RWPE2 (cell line): ENCODE measurements at regions not wholly inside any gene's neighbourhood (a gene's known extent, or its start where the extent isn't known, plus 50 kb on each side); places are given as distances from the start of the nearest gene placed in this dataset.

Experiments
- ATAC-seq: fragments of 200-7000 bp; cut with Tn5 transposase; 3 replicates; pipeline ENCODE4 v1.9.1; 2021; ENCODE audit warnings: low read depth
- DNase-seq: peaks from one replicate; pipeline ENCODE4 v3.0.0-alpha.2; 2020; ENCODE audit warnings: low spot score
- H3K27ac ChIP-seq: fragments of 450-650 bp; 2 replicates; pipeline ENCODE4 v1.5.1; 2017; ENCODE audit warnings: mild to moderate bottlenecking; ENCODE audit not compliant: poor library complexity, severe bottlenecking
- H3K27me3 ChIP-seq: fragments of 250-450 bp; sonication (Bioruptor Pico); 2 replicates; pipeline ENCODE4 v1.5.1; 2021; ENCODE audit warnings: mild to moderate bottlenecking, moderate library complexity; ENCODE audit not compliant: insufficient read depth, poor library complexity, severe bottlenecking
- H3K36me3 ChIP-seq: fragments of 250-450 bp; sonication (Bioruptor Pico); 2 replicates; pipeline ENCODE4 v1.5.1; 2020; ENCODE audit warnings: low read depth, mild to moderate bottlenecking, moderate library complexity
- H3K4me1 ChIP-seq: fragments of 250-450 bp; sonication (Bioruptor Pico); 2 replicates; pipeline ENCODE4 v1.5.1; 2021; ENCODE audit warnings: mild to moderate bottlenecking, moderate library complexity; ENCODE audit not compliant: insufficient read depth, poor library complexity, severe bottlenecking
- H3K4me3 ChIP-seq: fragments of 250-450 bp; sonication (Bioruptor Pico); 2 replicates; pipeline ENCODE4 v1.5.1; 2021; ENCODE audit warnings: mild to moderate bottlenecking, moderate library complexity; ENCODE audit not compliant: severe bottlenecking
- H3K9me3 ChIP-seq: fragments of 250-450 bp; sonication (Bioruptor Pico); 2 replicates; pipeline ENCODE4 v1.5.1; 2021; ENCODE audit warnings: mild to moderate bottlenecking, moderate library complexity; ENCODE audit not compliant: severe bottlenecking
- TF ChIP-seq, protein P1 (sequence below): fragments of 450-650 bp; IDR thresholded peaks from one replicate; pipeline ENCODE4 v1.5.1; 2017; ENCODE audit warnings: mild to moderate bottlenecking, moderate library complexity; ENCODE audit not compliant: poor library complexity, severe bottlenecking

DNA sequence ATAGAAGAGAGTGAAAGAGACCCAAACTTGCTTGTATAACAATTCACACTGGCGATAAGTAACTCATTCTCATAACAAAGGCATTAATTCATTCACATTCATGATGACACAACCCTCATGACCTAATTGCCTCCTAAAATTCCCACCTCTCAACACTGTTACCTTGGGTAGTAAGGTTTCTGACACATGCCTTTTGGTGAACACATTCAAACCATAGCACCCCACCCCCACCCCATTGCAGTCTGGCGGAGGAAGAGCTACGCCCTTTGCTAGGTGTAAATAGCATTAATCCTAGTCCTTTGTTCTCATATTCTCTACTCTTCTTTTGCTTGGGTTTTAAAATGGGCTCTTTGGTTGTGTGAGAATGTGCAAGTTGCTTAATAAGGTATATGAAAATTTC lies 361.5 kb downstream of the DSEL start:
- no peak for ATAC-seq
- H3K27ac ChIP-seq: no peak overlapping the region
- no peak overlapping the region for H3K4me3 ChIP-seq
- no peaks in the 10 kb centered on the region for H3K36me3 ChIP-seq
- TF ChIP-seq, protein P1, sequence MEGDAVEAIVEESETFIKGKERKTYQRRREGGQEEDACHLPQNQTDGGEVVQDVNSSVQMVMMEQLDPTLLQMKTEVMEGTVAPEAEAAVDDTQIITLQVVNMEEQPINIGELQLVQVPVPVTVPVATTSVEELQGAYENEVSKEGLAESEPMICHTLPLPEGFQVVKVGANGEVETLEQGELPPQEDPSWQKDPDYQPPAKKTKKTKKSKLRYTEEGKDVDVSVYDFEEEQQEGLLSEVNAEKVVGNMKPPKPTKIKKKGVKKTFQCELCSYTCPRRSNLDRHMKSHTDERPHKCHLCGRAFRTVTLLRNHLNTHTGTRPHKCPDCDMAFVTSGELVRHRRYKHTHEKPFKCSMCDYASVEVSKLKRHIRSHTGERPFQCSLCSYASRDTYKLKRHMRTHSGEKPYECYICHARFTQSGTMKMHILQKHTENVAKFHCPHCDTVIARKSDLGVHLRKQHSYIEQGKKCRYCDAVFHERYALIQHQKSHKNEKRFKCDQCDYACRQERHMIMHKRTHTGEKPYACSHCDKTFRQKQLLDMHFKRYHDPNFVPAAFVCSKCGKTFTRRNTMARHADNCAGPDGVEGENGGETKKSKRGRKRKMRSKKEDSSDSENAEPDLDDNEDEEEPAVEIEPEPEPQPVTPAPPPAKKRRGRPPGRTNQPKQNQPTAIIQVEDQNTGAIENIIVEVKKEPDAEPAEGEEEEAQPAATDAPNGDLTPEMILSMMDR: no peak
- H3K4me1 ChIP-seq: no peaks in the 10 kb centered on the region
- DNase-seq: no peak
- H3K27me3 ChIP-seq: no peaks in the 10 kb centered on the region
- H3K9me3 ChIP-seq: no peaks in the 10 kb centered on the region

GRCh38 chr18:67151366-67151765 lies 365.2 kb downstream of the DSEL start:
- no peaks in the 10 kb centered on the region for H3K36me3 ChIP-seq
- DNase-seq: no peak

DNA sequence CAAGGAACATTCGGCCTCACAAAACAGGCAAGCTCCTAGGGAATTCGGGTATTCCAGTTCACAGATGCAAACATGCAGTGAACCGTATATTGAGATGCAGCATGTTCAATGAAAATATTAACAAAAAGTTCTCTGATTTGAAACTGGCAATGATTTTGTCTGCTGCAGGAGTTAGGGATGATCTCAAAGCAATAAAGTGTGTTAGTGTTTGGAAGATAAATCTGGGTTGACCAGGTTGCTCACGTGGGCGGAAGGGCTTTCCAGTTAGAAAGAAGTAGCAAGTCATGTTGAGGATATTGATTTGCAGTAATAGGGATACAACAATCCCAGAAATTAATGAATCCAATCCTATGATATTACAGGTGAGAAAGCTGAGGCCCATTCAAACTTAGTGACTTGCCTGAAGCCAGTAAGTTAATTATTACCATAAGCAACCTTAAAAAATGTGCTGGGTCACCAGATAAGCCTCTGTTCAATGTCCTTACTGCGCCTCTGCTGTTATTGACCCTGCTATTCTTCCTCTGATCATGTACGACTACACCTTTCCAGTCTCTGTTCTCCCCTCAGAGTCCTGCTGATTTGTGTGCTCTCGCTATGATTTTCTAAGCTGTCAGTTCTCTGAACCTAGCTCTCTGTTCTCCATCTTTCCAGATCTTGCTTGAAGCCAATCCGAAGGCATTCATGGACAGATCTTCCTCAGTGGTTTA lies 370.8 kb downstream of the DSEL start:
- TF ChIP-seq, protein P1: no peak

More at GRCh38 chr18:67151366-67151765, 365.2 kb downstream of the DSEL start:
- H3K9me3 ChIP-seq: no peaks in the 10 kb centered on the region
- H3K27ac ChIP-seq: no peak overlapping the region
- H3K27me3 ChIP-seq: no peaks in the 10 kb centered on the region
- H3K4me3 ChIP-seq: no peak overlapping the region
- TF ChIP-seq, protein P1: no peak
- no peaks in the 10 kb centered on the region for H3K4me1 ChIP-seq
- ATAC-seq: no peak

GRCh38 chr18:67144329-67144728 lies 372.2 kb downstream of the DSEL start:
- no peaks in the 10 kb centered on the region for H3K27me3 ChIP-seq
- no peak for DNase-seq

More for the DNA sequence above, 370.8 kb downstream of the DSEL start:
- DNase-seq (no peak), ATAC-seq (no peak)
- H3K4me1 ChIP-seq: no peaks in the 10 kb centered on the region
- H3K27ac ChIP-seq: no peak overlapping the region
- no peaks in the 10 kb centered on the region for H3K27me3 ChIP-seq
- H3K36me3 ChIP-seq: no peaks in the 10 kb centered on the region
- H3K4me3 ChIP-seq: no peak overlapping the region
- no peaks in the 10 kb centered on the region for H3K9me3 ChIP-seq

GRCh38 chr18:67143028-67143427 lies 373.5 kb downstream of the DSEL start:
- TF ChIP-seq, protein P1: no peak
- ATAC-seq: no peak

More at GRCh38 chr18:67144329-67144728, 372.2 kb downstream of the DSEL start:
- H3K4me1 ChIP-seq: no peaks in the 10 kb centered on the region
- H3K4me3 ChIP-seq: no peak overlapping the region
- TF ChIP-seq, protein P1: no peak
- no peak for ATAC-seq
- no peaks in the 10 kb centered on the region for H3K36me3 ChIP-seq
- H3K27ac ChIP-seq: no peak overlapping the region
- no peaks in the 10 kb centered on the region for H3K9me3 ChIP-seq

More at GRCh38 chr18:67143028-67143427, 373.5 kb downstream of the DSEL start:
- no peaks in the 10 kb centered on the region for H3K27me3 ChIP-seq
- no peak overlapping the region for H3K4me3 ChIP-seq
- no peaks in the 10 kb centered on the region for H3K4me1 ChIP-seq
- H3K36me3 ChIP-seq: no peaks in the 10 kb centered on the region
- no peaks in the 10 kb centered on the region for H3K9me3 ChIP-seq
- no peak overlapping the region for H3K27ac ChIP-seq
- DNase-seq: no peak
